ENCODE measurements at regions not wholly inside any gene's neighbourhood (a gene's known extent, or its start where the extent isn't known, plus 50 kb on each side); places are given as distances from the start of the nearest gene placed in this dataset.

DNA sequence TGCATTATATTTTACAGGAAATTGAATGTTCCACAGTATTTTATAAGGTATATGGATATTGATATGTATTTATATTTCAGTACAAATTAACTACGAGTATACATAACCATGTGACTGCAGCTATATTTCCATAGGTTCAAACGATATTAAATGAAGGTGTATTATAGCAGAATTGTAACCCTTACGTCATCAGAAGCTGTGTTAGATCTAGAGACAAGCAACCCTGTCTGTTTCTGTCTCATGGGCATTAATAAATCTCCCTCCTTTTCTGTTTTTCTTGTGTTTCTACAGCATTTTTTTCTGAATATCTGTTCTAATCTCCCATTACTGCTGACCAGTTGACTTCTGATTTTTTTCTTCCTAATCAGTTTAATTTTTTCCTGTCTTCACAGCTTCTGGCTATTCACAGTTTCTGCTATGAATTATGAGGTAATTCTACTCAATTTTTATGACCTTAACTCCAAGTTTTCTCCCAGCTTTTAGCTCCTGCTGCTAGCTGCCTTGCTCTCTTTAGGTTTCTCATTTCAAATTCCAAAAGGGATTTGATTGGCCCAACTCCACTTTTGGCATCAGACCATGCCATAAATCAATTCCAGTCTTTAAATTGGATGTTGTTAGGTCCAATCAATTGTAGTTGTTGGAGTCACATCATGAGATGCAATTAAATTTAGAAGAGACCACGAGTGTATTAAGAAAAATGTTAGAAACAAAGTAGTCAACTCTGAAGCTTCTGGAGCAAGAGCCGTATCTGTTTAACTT, 277.5 kb upstream of the ZSWIM2 start:
- no peak overlapping the region for H3K4me3 Mint-ChIP-seq
- H3K36me3 Mint-ChIP-seq, result no peaks in the 10 kb centered on the region
- Histone ChIP-seq H3K27me3 (ENCODE audit: control insufficient read depth, insufficient read depth, low read length) (no peaks in the 10 kb centered on the region), H3K9me3 (ENCODE audit: control insufficient read depth, insufficient read depth, low read length) (peaks cover 2% of the 10 kb centered on the region), H3K4me3 (ENCODE audit: low read length) (no peak overlapping the region), H3K4me1 (ENCODE audit: control insufficient read depth, insufficient read depth, low read length) (no peaks in the 10 kb centered on the region), H3K27ac (ENCODE audit: low read length) (no peak overlapping the region), H3K36me3 (ENCODE audit: control insufficient read depth, insufficient read depth, low read length) (no peaks in the 10 kb centered on the region)
- no peak for DNase-seq
- H3K4me1 Mint-ChIP-seq, result no peaks in the 10 kb centered on the region
- peaks cover 5 to 13% of the 10 kb centered on the region in 2 donors for H3K9me3 Mint-ChIP-seq
- H3K27me3 Mint-ChIP-seq (ENCODE audit: low read depth in 2 of 2), result no peaks in the 10 kb centered on the region
- intact Hi-C loops (cut with micrococcal nuclease), result no loop called here
- 54% methylated on average over 3 of the region's 5 CpGs for WGBS (ENCODE audit: insufficient coverage)
- TF ChIP-seq, protein P1, sequence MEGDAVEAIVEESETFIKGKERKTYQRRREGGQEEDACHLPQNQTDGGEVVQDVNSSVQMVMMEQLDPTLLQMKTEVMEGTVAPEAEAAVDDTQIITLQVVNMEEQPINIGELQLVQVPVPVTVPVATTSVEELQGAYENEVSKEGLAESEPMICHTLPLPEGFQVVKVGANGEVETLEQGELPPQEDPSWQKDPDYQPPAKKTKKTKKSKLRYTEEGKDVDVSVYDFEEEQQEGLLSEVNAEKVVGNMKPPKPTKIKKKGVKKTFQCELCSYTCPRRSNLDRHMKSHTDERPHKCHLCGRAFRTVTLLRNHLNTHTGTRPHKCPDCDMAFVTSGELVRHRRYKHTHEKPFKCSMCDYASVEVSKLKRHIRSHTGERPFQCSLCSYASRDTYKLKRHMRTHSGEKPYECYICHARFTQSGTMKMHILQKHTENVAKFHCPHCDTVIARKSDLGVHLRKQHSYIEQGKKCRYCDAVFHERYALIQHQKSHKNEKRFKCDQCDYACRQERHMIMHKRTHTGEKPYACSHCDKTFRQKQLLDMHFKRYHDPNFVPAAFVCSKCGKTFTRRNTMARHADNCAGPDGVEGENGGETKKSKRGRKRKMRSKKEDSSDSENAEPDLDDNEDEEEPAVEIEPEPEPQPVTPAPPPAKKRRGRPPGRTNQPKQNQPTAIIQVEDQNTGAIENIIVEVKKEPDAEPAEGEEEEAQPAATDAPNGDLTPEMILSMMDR (IDR thresholded peaks at IDR 0.05), result no peak
- no peak overlapping the region for H3K27ac Mint-ChIP-seq
- ATAC-seq, result no peak

DNA sequence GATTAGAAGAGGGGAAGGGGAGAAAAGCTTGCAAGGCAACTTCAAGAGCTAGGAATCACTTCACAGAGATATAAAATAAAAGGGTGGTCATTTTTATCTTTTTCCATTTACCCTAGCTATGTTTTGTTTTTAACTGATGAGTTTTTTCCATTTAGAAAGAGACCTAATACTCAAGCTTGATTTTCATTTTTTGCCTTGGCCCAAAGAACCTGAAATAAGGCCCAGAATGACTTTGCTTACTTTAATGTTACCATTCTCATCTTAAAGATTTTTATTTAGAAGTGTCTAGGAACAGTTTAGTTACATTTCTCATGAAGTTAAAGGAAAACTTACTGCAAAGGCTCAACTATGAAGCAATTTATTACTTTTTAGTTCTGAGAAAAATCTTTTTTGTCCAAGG, 276.3 kb upstream of the ZSWIM2 start:
- Mint-ChIP-seq H3K4me3 (no peak overlapping the region), H3K36me3 (no peaks in the 10 kb centered on the region), H3K27me3 (ENCODE audit: low read depth in 2 of 2) (no peaks in the 10 kb centered on the region), H3K9me3 (peaks cover 7 to 13% of the 10 kb centered on the region in 2 donors), H3K27ac (no peak overlapping the region), H3K4me1 (no peaks in the 10 kb centered on the region)
- H3K27me3 ChIP-seq (ENCODE audit: control insufficient read depth, insufficient read depth, low read length), result no peaks in the 10 kb centered on the region
- intact Hi-C loops (cut with micrococcal nuclease), result no loop called here
- TF ChIP-seq, protein P1 (IDR thresholded peaks at IDR 0.05), result no peak
- no peaks in the 10 kb centered on the region for H3K36me3 ChIP-seq (ENCODE audit: control insufficient read depth, insufficient read depth, low read length)
- no peaks in the 10 kb centered on the region for H3K4me1 ChIP-seq (ENCODE audit: control insufficient read depth, insufficient read depth, low read length)
- ATAC-seq (no peak), DNase-seq (no peak)
- peaks cover 2% of the 10 kb centered on the region for H3K9me3 ChIP-seq (ENCODE audit: control insufficient read depth, insufficient read depth, low read length)
- H3K27ac ChIP-seq (ENCODE audit: low read length), result no peak overlapping the region
- no peak overlapping the region for H3K4me3 ChIP-seq (ENCODE audit: low read length)

DNA sequence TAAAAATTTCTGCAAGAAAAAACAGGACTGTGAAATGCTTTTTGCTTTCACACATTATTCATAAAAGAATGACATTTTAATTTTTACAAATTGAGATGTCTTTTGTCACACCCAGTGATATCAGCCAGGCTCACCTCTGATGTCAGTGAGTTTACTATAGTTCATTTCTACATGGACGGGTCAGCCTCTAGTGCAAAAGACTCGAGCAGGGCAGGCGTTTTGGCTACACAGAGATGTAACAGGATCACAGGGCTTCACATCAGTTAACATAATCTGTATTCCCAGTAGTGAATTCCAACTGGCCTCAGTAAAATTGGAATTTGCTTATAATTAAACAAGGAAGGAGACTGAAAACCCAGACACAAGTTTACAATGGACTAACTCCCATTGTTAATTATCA, 275.6 kb upstream of the ZSWIM2 start:
- H3K27ac ChIP-seq (ENCODE audit: low read length), result no peak overlapping the region
- peaks cover 2% of the 10 kb centered on the region for H3K9me3 ChIP-seq (ENCODE audit: control insufficient read depth, insufficient read depth, low read length)
- H3K4me3 ChIP-seq (ENCODE audit: low read length), result no peak overlapping the region
- Mint-ChIP-seq H3K9me3 (peaks cover 9 to 15% of the 10 kb centered on the region in 2 donors), H3K36me3 (no peaks in the 10 kb centered on the region), H3K27me3 (ENCODE audit: low read depth in 2 of 2) (no peaks in the 10 kb centered on the region), H3K4me3 (no peak overlapping the region), H3K4me1 (no peaks in the 10 kb centered on the region), H3K27ac (no peak overlapping the region)
- WGBS (ENCODE audit: insufficient coverage), result 89% methylated on average over 3 of the region's 3 CpGs
- intact Hi-C loops (cut with micrococcal nuclease), result no loop called here
- no peaks in the 10 kb centered on the region for H3K36me3 ChIP-seq (ENCODE audit: control insufficient read depth, insufficient read depth, low read length)
- TF ChIP-seq, protein P1 (IDR thresholded peaks at IDR 0.05), result no peak
- ATAC-seq, result no peak
- H3K4me1 ChIP-seq (ENCODE audit: control insufficient read depth, insufficient read depth, low read length), result no peaks in the 10 kb centered on the region
- H3K27me3 ChIP-seq (ENCODE audit: control insufficient read depth, insufficient read depth, low read length), result no peaks in the 10 kb centered on the region
- no peak for DNase-seq

All from natural killer cell (primary cell).